Activated naive CD4-positive, alpha-beta T cell treated with anti-CD3 and anti-CD28 coated beads, Interleukin-2, amount 50 U/mL, for 24 hours (primary cell): ENCODE measurements at regions not wholly inside any gene's neighbourhood (a gene's known extent, or its start where the extent isn't known, plus 50 kb on each side); places are given as distances from the start of the nearest gene placed in this dataset.

Experiments
- H3K27ac Mint-ChIP-seq: one replicate; pipeline ENCODE4 v1.8.0; 2021; ENCODE audit warnings: mild to moderate bottlenecking, mixed read lengths
- H3K27me3 Mint-ChIP-seq: one replicate; pipeline ENCODE4 v1.8.0; 2021; ENCODE audit warnings: mixed read lengths
- H3K36me3 Mint-ChIP-seq: one replicate; pipeline ENCODE4 v1.8.0; 2021; ENCODE audit warnings: mixed read lengths
- H3K4me1 Mint-ChIP-seq: one replicate; pipeline ENCODE4 v1.8.0; 2021; ENCODE audit warnings: mixed read lengths
- H3K4me3 Mint-ChIP-seq: one replicate; pipeline ENCODE4 v1.8.0; 2021; ENCODE audit warnings: mild to moderate bottlenecking, mixed read lengths
- H3K9me3 Mint-ChIP-seq: one replicate; pipeline ENCODE4 v1.8.0; 2021; ENCODE audit warnings: mixed read lengths

DNA sequence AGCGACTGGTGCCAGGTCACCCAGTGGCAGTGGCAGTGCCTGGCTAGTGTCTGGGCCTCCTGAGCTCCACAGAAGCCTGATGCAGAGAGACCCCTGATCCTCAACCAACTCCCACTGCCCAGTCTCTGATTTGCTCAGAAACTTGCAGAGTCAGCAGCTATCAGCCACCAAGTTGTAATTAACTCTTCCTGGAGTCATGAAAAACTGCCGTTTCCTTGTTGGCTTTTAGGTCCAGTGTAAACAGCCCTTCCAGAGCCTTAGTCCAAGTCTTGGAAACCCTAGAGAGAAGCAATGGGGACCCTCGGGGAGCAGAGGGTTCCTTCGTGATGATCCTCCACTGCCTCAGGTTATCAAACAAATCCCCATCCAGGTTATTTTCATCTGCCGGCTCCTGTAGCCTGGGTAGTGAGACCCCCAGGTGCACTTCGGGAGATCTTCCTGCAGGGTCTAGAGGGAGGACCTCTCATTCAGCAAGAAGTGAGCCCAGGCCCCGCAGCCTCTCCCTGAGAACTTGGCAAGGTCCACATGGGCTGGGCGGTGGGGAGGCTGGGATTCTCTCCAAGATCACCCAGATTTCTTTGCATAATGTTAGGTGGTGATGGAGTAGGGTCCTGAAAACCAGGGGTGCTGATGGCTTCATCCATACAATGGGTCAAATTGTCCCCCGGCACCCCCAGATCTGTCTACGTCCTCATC, 137.7 kb upstream of the HDAC4 start:
- no peak overlapping the region for H3K4me3 Mint-ChIP-seq
- no peak overlapping the region for H3K27ac Mint-ChIP-seq
- H3K27me3 Mint-ChIP-seq = no peaks in the 10 kb centered on the region
- peaks cover 4% of the 10 kb centered on the region for H3K9me3 Mint-ChIP-seq
- no peaks in the 10 kb centered on the region for H3K36me3 Mint-ChIP-seq
- peaks cover 5% of the 10 kb centered on the region for H3K4me1 Mint-ChIP-seq

DNA sequence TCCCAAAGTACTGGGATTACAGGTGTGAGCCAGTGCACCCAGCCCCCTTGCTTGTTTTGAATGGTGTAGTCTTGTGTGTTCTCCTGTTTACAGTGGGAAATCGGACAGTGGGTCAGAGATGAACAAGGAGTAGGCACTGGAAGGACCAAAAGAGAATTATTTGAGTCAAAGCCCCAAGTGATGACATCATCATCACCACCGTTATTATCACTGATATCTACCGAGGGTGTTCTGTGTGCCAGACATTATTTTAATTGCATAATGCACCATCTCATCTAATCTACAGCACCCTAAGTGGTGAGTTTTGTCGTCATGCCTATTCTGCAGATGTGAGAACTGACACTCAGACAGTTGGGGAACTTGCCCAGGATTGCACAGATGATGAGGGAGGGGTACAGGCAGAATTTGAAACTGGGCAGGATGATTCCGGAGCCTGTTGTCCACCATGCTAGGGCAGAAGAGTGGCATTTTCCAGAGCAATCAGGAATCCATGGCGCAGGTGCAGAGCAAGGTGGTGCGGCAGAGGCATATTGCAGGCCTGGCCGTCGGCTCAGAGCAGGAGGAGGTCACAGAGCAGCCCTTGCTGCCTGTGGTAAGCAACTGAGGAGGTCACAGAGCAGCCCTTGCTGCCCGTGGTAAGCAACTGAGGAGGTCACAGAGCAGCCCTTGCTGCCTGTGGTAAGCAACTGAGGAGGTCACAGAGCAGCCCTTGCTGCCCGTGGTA, 137.0 kb upstream of the HDAC4 start:
- peak overlapping the region; percentile 1 for H3K27ac Mint-ChIP-seq
- peaks cover 5% of the 10 kb centered on the region for H3K4me1 Mint-ChIP-seq
- peaks cover 4% of the 10 kb centered on the region for H3K9me3 Mint-ChIP-seq
- no peaks in the 10 kb centered on the region for H3K27me3 Mint-ChIP-seq
- H3K4me3 Mint-ChIP-seq = no peak overlapping the region
- no peaks in the 10 kb centered on the region for H3K36me3 Mint-ChIP-seq

DNA sequence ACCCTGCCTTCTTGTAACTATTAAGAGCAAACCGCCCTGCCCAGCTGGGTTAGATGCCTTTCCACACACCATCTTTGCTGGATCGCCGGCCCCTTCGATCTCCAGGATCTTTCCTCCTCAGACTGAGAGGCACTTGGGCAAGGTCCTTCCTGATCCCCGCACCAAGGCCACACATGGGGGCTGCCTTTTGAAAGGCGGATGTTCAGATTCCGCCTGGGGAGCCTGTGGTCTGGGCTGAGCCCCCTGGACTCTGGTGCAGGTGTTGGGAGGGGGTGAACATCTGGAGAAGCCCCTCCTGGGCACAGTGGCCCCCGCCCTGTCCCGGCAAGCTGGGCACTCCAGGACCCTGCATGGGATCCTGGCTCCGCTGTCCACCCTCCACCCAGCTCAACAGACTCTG, 135.4 kb upstream of the HDAC4 start:
- Mint-ChIP-seq H3K27me3 (no peaks in the 10 kb centered on the region), H3K4me3 (no peak overlapping the region), H3K4me1 (peaks cover 5% of the 10 kb centered on the region), H3K27ac (no peak overlapping the region), H3K36me3 (no peaks in the 10 kb centered on the region), H3K9me3 (no peaks in the 10 kb centered on the region)

DNA sequence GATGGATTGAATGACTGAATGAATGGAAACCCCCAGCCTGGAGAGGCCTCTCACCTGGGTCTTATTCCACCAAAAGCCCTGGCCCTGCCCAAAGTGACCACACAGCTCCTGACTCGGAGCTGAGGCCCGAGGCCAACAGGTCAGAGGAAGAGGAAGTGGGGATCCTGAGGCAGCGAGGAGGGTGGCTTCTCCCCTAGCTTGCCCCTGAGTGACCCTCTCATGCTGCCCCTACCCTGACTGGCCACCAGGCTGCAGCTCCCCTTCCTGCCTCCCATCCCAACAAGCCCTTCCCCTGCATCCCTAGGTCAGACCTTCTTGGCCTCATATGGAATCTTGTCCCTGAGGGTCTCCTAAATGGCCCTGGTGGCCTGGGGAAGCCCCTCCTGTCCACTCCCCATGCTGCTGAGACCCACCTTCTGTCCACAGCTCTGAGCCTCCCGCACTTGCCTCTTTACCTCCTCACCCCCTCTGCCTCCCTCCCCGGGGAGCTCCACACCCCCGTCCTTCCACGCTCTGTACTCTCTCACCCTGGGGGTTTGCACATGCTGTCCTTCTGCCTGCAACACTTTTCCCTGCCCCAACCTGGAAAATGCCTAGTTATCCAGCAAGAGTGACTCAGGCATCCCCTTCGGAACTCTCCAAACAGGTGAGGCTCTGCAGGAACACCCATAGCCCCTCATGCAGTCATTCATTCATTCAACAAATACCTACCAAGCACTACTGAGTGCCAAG, 134.8 kb upstream of the HDAC4 start:
- H3K4me3 Mint-ChIP-seq = no peak overlapping the region
- no peaks in the 10 kb centered on the region for H3K36me3 Mint-ChIP-seq
- H3K4me1 Mint-ChIP-seq = peaks cover 5% of the 10 kb centered on the region
- H3K9me3 Mint-ChIP-seq = no peaks in the 10 kb centered on the region
- H3K27me3 Mint-ChIP-seq = no peaks in the 10 kb centered on the region
- no peak overlapping the region for H3K27ac Mint-ChIP-seq

DNA sequence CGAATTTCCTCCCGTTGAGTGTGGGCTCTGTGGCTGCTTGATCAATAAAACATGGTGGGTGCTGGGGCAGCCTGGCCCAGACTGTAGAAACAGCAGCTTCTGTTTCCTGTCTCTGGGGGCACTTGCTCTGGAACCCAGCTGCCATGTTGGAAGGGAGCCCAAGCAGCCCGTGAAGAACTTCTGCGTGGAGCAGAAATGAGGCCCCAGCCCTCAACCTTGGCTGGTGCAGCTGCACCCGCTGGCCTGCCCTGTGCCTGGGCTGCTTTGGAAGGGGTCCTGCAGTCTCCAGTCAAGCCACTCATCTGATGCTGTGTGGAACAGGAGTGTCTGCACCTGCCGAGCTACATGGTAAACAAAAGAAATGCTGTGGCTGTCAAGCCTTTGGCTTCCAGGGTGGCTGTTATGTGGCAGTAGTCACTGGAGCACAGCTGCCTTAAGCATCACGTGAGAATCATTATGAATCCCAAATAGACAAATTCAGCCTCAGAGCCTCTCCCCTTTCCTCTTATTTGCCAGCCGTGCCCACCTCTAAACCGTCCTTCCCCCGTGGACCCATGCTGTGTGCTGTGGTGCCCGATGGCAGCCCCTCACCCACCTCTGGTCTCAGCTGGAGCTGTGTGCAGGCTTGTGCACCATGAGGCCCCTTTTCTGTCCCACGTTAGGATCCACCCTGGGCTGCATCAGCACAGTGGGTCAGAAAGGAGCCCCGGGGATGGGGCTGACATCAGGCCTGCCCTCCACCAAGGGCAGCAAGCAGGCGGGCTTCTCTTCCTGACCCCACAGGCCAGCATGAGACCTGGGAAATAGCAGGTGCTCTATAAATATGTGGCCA, 134.0 kb upstream of the HDAC4 start:
- H3K4me1 Mint-ChIP-seq = no peaks in the 10 kb centered on the region
- no peaks in the 10 kb centered on the region for H3K27me3 Mint-ChIP-seq
- H3K4me3 Mint-ChIP-seq = no peak overlapping the region
- H3K9me3 Mint-ChIP-seq = no peaks in the 10 kb centered on the region
- no peaks in the 10 kb centered on the region for H3K36me3 Mint-ChIP-seq
- H3K27ac Mint-ChIP-seq = no peak overlapping the region

DNA sequence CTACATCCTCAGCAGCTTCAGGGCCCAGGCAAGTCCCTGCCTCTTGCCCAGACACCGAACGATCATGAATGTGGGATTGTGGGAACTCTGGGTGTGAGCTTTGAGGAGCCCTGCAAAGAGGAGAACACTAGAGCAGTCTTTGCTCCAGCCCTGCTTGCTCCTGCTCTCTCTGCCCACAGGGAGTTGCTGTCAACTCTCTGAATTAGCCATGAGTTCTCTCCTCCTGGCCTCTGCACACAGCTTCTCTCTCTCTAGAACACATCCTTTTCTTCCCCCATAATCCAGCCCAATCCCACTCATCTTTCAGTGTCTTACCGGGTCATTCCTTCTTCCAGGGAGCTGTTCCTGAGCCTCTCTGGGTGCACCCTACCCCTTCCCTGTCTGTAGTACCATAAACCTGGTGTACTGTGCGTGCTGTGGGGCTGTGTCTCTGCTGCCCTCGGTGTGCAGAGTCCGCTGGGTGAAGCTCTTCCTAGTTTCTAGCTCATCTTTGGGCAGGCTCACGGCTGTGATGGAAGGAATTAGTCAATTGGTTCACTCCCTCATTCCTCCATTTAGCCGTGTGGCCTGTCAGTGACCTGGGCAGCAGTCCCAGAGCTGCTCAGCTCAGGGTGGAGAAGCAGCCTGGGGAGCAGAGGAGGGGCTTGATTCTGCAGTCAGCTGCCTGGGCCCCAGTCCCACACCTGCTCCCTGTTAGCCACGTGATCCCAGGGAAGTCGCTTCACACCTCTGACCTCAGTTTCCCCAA, 132.9 kb upstream of the HDAC4 start:
- no peaks in the 10 kb centered on the region for H3K36me3 Mint-ChIP-seq
- no peaks in the 10 kb centered on the region for H3K4me1 Mint-ChIP-seq
- no peaks in the 10 kb centered on the region for H3K9me3 Mint-ChIP-seq
- no peaks in the 10 kb centered on the region for H3K27me3 Mint-ChIP-seq
- H3K27ac Mint-ChIP-seq = no peak overlapping the region
- no peak overlapping the region for H3K4me3 Mint-ChIP-seq

DNA sequence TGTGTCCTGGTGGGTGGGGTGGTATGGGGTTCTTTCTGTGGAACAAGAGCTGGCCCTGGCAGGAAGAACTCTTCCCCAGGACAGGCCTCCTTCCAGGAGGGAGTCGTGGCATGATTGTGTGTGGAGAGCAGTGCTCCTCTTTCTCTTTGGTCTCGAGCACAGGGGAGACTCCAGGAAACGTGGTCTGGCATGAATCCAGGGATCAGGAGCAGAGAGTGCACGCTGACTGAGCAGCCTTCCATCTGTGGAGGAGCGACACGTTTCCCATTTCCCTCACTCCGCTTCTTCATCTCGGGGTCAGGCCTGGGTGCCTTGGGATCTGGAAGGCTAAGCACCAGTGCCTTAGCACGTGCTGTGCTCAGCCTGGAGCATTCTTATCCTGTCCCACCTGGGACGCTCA, 132.0 kb upstream of the HDAC4 start:
- Mint-ChIP-seq H3K9me3 (no peaks in the 10 kb centered on the region), H3K27ac (no peak overlapping the region), H3K4me3 (no peak overlapping the region), H3K4me1 (no peaks in the 10 kb centered on the region), H3K27me3 (no peaks in the 10 kb centered on the region), H3K36me3 (no peaks in the 10 kb centered on the region)

DNA sequence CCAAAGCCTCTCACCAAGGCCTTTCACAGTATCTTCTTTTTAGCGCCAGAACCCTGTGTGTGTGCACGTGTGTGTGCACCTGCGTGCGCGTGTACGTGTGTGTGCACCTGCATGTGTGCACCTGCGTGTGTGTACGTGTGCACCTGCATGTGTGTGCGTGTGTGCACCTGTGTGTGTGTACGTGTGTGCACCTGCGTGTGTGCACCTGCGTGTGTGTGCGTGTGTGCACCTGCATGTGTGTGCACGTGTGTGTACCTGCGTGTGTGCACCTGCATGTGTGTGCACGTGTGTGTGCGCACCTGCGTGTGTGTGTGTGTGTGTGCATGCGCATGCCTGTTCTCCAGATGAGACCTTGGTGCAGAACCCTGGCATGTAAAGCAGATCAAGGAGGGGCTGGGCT, 131.4 kb upstream of the HDAC4 start:
- H3K4me1 Mint-ChIP-seq = no peaks in the 10 kb centered on the region
- no peaks in the 10 kb centered on the region for H3K9me3 Mint-ChIP-seq
- H3K36me3 Mint-ChIP-seq = no peaks in the 10 kb centered on the region
- no peak overlapping the region for H3K4me3 Mint-ChIP-seq
- no peaks in the 10 kb centered on the region for H3K27me3 Mint-ChIP-seq
- no peak overlapping the region for H3K27ac Mint-ChIP-seq

DNA sequence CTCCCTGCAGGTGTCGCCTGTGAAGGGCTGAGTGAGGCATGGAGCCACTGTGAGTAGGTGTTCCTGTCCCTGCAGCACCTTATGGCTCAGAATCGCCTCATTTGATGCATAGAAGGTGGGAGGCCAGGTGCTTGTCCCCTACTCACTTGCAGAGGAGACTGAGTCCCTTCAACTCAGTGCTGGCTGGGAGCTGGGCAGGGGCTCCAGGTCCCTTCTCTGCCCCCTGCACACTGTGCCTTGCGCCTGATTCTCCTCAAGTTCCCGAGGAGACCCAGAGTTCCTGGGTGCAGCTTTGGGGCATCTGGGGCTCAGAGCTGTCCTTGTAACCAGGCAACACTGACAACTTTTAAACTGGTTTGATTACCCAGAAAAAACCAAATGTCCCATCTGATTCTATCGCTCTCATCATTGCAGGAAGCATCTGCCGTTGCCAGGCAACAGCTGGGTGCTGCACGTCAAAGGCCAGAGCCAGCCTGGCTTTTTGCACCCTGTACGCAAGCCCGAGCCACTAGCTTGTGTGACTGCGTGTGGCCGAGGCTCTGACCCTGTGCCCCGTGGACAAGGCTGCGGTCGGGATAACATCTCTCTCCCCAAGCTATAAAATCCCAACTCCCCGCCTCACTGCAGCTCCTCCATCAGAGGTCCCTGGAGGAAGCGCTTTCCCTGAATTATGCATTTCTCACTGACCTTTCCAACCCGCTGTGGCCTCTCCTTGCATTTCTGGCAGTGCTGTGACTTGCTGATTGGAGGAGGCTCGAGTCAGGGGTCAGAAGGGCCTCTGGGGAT, 130.8 kb upstream of the HDAC4 start:
- Mint-ChIP-seq H3K27ac (no peak overlapping the region), H3K4me3 (no peak overlapping the region), H3K36me3 (no peaks in the 10 kb centered on the region), H3K27me3 (no peaks in the 10 kb centered on the region), H3K9me3 (no peaks in the 10 kb centered on the region), H3K4me1 (no peaks in the 10 kb centered on the region)

DNA sequence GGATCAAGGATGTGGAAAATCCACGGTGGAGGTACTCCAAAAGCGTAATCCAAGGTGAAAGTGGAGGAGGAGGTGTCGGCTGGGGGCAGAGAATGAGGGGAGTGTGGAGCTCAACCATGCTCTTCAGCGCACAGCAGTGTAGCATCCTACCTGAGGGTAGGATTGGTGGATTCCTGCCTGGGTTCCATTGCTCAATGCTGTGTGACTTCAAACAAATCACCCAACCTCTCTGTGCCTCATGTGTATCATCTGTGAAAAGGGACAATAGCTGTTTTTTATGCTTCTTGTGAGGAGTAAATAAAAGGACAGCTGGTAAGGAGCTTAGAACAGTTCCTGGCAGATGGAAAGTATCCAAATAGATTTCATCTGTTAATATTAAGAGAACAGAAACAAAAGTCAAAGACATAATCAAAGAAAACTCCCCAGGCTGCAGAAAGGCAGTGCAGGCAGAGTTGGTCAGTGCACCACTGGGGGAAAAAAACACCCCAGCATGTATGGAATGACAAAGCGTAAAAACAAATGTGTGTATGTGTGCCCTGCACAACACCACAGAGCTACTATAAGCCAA, 130.0 kb upstream of the HDAC4 start:
- H3K36me3 Mint-ChIP-seq = no peaks in the 10 kb centered on the region
- no peaks in the 10 kb centered on the region for H3K27me3 Mint-ChIP-seq
- no peaks in the 10 kb centered on the region for H3K9me3 Mint-ChIP-seq
- H3K4me1 Mint-ChIP-seq = no peaks in the 10 kb centered on the region
- no peak overlapping the region for H3K4me3 Mint-ChIP-seq
- no peak overlapping the region for H3K27ac Mint-ChIP-seq

DNA sequence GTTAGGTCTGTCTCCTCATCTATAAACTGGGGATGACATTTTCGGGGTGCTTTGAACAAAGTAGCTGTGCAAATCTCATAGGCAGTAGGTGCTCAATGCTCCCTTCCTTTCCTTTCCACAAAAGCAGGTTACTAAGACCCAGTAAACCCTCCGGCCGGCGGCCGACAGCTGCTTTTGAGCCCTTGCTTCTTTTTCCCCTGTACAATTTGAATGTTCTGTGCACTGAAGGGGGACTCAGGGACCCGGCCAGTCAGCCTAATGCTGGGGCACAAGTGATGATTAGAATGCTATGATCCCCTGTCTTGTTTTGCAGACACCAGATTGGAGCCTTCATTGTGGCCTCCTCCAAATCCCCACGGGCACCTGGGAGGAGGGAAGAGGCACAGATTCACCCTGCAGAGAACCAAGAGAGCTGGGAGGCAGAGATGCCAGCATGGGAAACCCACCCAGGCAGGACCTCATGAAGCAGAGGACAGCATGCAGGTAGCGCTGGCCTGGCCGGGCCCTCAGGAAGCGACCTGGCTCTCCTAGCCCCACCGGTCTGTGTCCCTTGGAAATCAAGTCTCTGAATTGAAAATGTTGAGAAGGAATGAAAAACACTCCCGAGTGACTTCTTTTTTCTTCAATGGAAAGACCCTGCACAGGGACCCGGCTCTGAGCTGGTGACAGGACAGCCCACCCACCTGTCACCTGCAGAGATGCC, 128.6 kb upstream of the HDAC4 start:
- Mint-ChIP-seq H3K4me3 (no peak overlapping the region), H3K27ac (no peak overlapping the region), H3K4me1 (no peaks in the 10 kb centered on the region), H3K27me3 (no peaks in the 10 kb centered on the region), H3K9me3 (no peaks in the 10 kb centered on the region), H3K36me3 (no peaks in the 10 kb centered on the region)

DNA sequence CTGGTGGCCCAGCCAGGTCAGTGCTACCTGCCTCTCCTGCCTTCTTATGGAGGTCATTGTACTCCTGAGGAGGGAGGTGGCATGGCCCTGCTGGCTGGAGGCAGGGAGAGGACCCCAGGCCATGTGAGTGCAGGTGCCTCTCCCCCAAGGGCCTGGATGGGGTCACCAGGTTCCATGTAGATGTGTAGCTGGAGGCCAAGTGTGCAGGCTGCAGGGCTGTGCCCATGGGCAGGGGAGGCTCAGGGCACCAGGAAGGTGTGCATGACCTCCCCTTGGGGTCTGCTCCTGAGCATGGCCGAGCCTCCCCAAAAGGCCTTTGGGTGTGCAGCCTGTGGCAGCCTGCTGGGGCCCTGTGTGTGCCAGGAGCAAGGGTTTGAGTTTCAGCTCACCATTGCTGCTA, 128.1 kb upstream of the HDAC4 start:
- Mint-ChIP-seq H3K27me3 (no peaks in the 10 kb centered on the region), H3K36me3 (no peaks in the 10 kb centered on the region), H3K4me1 (no peaks in the 10 kb centered on the region), H3K9me3 (no peaks in the 10 kb centered on the region), H3K4me3 (no peak overlapping the region), H3K27ac (no peak overlapping the region)

DNA sequence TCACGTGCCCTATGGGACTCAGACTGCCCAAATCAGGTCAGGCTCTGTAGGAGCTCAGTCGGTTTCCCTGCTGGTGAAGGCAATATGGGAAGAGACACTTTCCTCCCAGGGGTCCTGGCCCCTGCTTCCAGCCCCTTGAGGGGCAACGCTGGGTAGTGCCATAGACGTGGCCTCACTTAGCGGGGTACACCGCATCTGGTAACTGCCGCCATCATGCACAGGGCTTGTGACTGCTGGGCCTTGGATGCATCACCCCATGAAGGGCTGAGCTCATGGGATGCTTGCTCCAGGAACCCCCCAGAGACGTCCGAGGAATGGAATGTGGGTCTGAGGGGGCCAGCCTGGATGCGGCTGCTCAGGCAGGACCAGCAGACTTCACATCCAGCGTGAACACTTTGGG, 127.3 kb upstream of the HDAC4 start:
- Mint-ChIP-seq H3K36me3 (no peaks in the 10 kb centered on the region), H3K27ac (no peak overlapping the region)

More for the DNA sequence above, 127.3 kb upstream of the HDAC4 start:
- Mint-ChIP-seq H3K4me1 (no peaks in the 10 kb centered on the region), H3K27me3 (no peaks in the 10 kb centered on the region), H3K4me3 (no peak overlapping the region), H3K9me3 (no peaks in the 10 kb centered on the region)
